GM23248 (cell line): ENCODE measurements at regions not wholly inside any gene's neighbourhood (a gene's known extent, or its start where the extent isn't known, plus 50 kb on each side); places are given as distances from the start of the nearest gene placed in this dataset.

ENCODE experiments used
- EZH2 ChIP-seq: fragments of 200-600 bp; sonication (generic); IDR thresholded peaks from 2 replicates; pipeline ENCODE4 v1.6.1; 2018; ENCODE audit warnings: antibody characterized with exemption, mild to moderate bottlenecking; ENCODE audit not compliant: insufficient read depth, poor library complexity, severe bottlenecking
- EZH2phosphoT487 ChIP-seq: fragments of 200-600 bp; sonication (generic); IDR thresholded peaks from 2 replicates; pipeline ENCODE4 v1.6.1; 2018; ENCODE audit warnings: antibody characterized with exemption, moderate library complexity, mild to moderate bottlenecking, low read depth; ENCODE audit not compliant: insufficient read depth

GRCh38 chr2:145350011-145350410, 830.1 kb upstream of the ZEB2 start:
- no peak for TF ChIP-seq EZH2phosphoT487
- no peak for TF ChIP-seq EZH2
